ENCODE measurements at regions not wholly inside any gene's neighbourhood (a gene's known extent, or its start where the extent isn't known, plus 50 kb on each side); places are given as distances from the start of the nearest gene placed in this dataset.

- TF ChIP-seq EZH2 (IDR thresholded peaks at IDR 0.05): no peak
- TF ChIP-seq POLR2AphosphoS5 (IDR thresholded peaks at IDR 0.05; ENCODE audit: borderline replicate concordance, low read depth, low read length): no peak
Measured at GRCh38 chr4:131547506-131547981, 1601.5 kb upstream of the PCDH10 start.

Data from SK-N-MC (cell line).